ENCODE measurements at regions not wholly inside any gene's neighbourhood (a gene's known extent, or its start where the extent isn't known, plus 50 kb on each side); places are given as distances from the start of the nearest gene placed in this dataset.

DNA sequence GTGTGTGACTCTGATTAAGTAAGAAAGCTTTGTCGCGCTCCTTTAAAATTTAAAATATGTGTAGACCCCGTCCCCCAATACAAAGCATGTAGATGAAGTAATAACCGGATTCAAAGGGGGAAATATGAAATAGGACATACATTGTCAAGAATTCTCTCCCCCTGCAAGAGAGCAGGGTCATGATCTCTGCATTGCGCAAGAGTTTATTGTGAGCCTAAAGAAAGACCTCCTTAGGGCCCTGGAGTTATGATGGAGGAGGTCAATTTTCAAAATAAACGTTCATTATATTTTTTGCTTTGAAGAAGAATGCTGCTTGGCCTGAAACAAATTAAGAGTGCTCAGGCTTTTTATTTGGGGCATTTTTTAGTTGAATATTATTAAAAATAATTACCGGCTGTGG, 235.0 kb downstream of the SHOX2 start:
- TF ChIP-seq TOX (CRISPR knock-in tag; IDR thresholded peaks at IDR 0.05; ENCODE audit: borderline replicate concordance), result no peak
- TF ChIP-seq PPARA (CRISPR knock-in tag; IDR thresholded peaks at IDR 0.05; ENCODE audit: borderline replicate concordance), result no peak
- no peak for TF ChIP-seq RARB (CRISPR knock-in tag; IDR thresholded peaks at IDR 0.05)
